GM23248 (cell line): ENCODE measurements at regions not wholly inside any gene's neighbourhood (a gene's known extent, or its start where the extent isn't known, plus 50 kb on each side); places are given as distances from the start of the nearest gene placed in this dataset.

Experiments used
- DNase-seq: peaks from one replicate; pipeline ENCODE4 v3.0.0-alpha.2; 2015
- H2AFZ ChIP-seq: fragments of 200-600 bp; sonication (generic); 2 replicates; pipeline ENCODE4 v1.6.1; 2016; ENCODE audit warnings: antibody characterized with exemption
- H3F3A ChIP-seq: fragments of 200-600 bp; sonication (generic); 2 replicates; pipeline ENCODE4 v1.6.1; 2016; ENCODE audit warnings: mild to moderate bottlenecking, antibody characterized with exemption, mixed run types; ENCODE audit not compliant: insufficient read depth
- H3K27ac ChIP-seq: fragments of 200-600 bp; sonication (generic); 2 replicates; pipeline ENCODE4 v1.5.1; 2016; ENCODE audit warnings: mild to moderate bottlenecking
- H3K27me3 ChIP-seq: fragments of 200-600 bp; sonication (generic); replicated peaks from 2 replicates; pipeline ENCODE4 v1.6.1; 2016; ENCODE audit warnings: mild to moderate bottlenecking; ENCODE audit not compliant: insufficient read depth
- H3K36me3 ChIP-seq: fragments of 200-600 bp; sonication (generic); 2 replicates; pipeline ENCODE4 v1.6.1; 2016; ENCODE audit warnings: low read depth, mild to moderate bottlenecking
- H3K4me1 ChIP-seq: fragments of 200-600 bp; sonication (generic); 2 replicates; pipeline ENCODE4 v1.6.1; 2016; ENCODE audit warnings: mild to moderate bottlenecking; ENCODE audit not compliant: insufficient read depth
- H3K4me2 ChIP-seq: fragments of 200-600 bp; sonication (generic); one replicate; pipeline ENCODE4 v1.6.1; 2016; ENCODE audit warnings: mild to moderate bottlenecking; ENCODE audit not compliant: unreplicated experiment
- H3K4me3 ChIP-seq: fragments of 200-600 bp; sonication (generic); 2 replicates; pipeline ENCODE4 v1.5.1; 2016; ENCODE audit warnings: mild to moderate bottlenecking
- H3K79me2 ChIP-seq: fragments of 200-600 bp; sonication (generic); 2 replicates; pipeline ENCODE4 v1.6.1; 2016; ENCODE audit warnings: mild to moderate bottlenecking; ENCODE audit not compliant: insufficient read depth
- H3K9ac ChIP-seq: fragments of 200-600 bp; sonication (generic); 2 replicates; pipeline ENCODE4 v1.6.1; 2016; ENCODE audit warnings: mild to moderate bottlenecking
- H3K9me2 ChIP-seq: fragments of 200-600 bp; sonication (generic); 2 replicates; pipeline ENCODE4 v1.6.1; 2016; ENCODE audit warnings: mixed run types, mild to moderate bottlenecking, moderate library complexity; ENCODE audit not compliant: insufficient read depth
- H3K9me3 ChIP-seq: fragments of 200-600 bp; sonication (generic); one replicate; pipeline ENCODE4 v1.6.1; 2017; ENCODE audit warnings: low read depth
- H4K20me1 ChIP-seq: fragments of 200-600 bp; sonication (generic); 2 replicates; pipeline ENCODE4 v1.6.0; 2016; ENCODE audit not compliant: insufficient read depth
- EZH2 ChIP-seq: fragments of 200-600 bp; sonication (generic); IDR thresholded peaks from 2 replicates; pipeline ENCODE4 v1.6.1; 2018; ENCODE audit warnings: antibody characterized with exemption, mild to moderate bottlenecking; ENCODE audit not compliant: insufficient read depth, poor library complexity, severe bottlenecking
- EZH2phosphoT487 ChIP-seq: fragments of 200-600 bp; sonication (generic); IDR thresholded peaks from 2 replicates; pipeline ENCODE4 v1.6.1; 2018; ENCODE audit warnings: antibody characterized with exemption, moderate library complexity, mild to moderate bottlenecking, low read depth; ENCODE audit not compliant: insufficient read depth
- WGBS, 2 experiments: methylation state at CpG; one replicate each; pipeline ENCODE4 v1.1.6; 2015 to 2017; ENCODE audit warnings: low lambda C conversion rate in 2 of 2, low coverage in 1 of 2; ENCODE audit errors: missing lambda C conversion rate in 2 of 2; 5-methylcytosine and 5-hydroxymethylcytosine counted together
- in situ Hi-C: fragments of 300-500 bp; cut with MboI; formaldehyde crosslinking; loops from 2 replicates; pipeline ENCODE4 v1.15.0; 2020

GRCh38 chr1:29860681-29861080 lies 624.4 kb downstream of the PTPRU start:
- in situ Hi-C loops = no loop called here
- Histone ChIP-seq H3K4me3 (no peak overlapping the region), H3K27me3 (peaks cover under 1% of the 10 kb centered on the region; the same call in 1 of the 2 replicates), H3K4me1 (no peaks in the 10 kb centered on the region), H3K79me2 (no peaks in the 10 kb centered on the region), H4K20me1 (no peaks in the 10 kb centered on the region), H3F3A (no peaks in the 10 kb centered on the region), H3K9ac (no peak overlapping the region), H2AFZ (no peak overlapping the region), H3K9me2 (no peaks in the 10 kb centered on the region), H3K4me2 (no peak overlapping the region), H3K27ac (no peak overlapping the region), H3K9me3 (no peaks in the 10 kb centered on the region), H3K36me3 (no peaks in the 10 kb centered on the region)
- no peak for TF ChIP-seq EZH2phosphoT487
- no peak for DNase-seq
- WGBS, 2 experiments = 23 to 24% methylated on average over 2 of the region's 2 CpGs

GRCh38 chr1:29860056-29860455 lies 623.7 kb downstream of the PTPRU start:
- no peak for TF ChIP-seq EZH2phosphoT487
- no peak for TF ChIP-seq EZH2

GRCh38 chr1:29859126-29859525 lies 622.8 kb downstream of the PTPRU start:
- H4K20me1 ChIP-seq = no peaks in the 10 kb centered on the region
- H3K27me3 ChIP-seq = peaks cover 10% of the 10 kb centered on the region
- no peaks in the 10 kb centered on the region for H3K9me3 ChIP-seq
- no peak overlapping the region for H3K27ac ChIP-seq
- H3K4me2 ChIP-seq = no peak overlapping the region
- no peaks in the 10 kb centered on the region for H3F3A ChIP-seq
- H3K9me2 ChIP-seq = no peaks in the 10 kb centered on the region
- H3K4me1 ChIP-seq = no peaks in the 10 kb centered on the region
- no peak overlapping the region for H2AFZ ChIP-seq
- no peak overlapping the region for H3K4me3 ChIP-seq
- DNase-seq = no peak
- no peaks in the 10 kb centered on the region for H3K36me3 ChIP-seq
- no peak overlapping the region for H3K9ac ChIP-seq
- in situ Hi-C loops = no loop called here
- TF ChIP-seq EZH2 = no peak
- no peak for TF ChIP-seq EZH2phosphoT487
- 23 to 28% methylated on average over 9 of the region's 9 CpGs for WGBS, 2 experiments
- H3K79me2 ChIP-seq = no peaks in the 10 kb centered on the region

More at GRCh38 chr1:29860056-29860455, 623.7 kb downstream of the PTPRU start:
- no peak overlapping the region for H3K4me3 ChIP-seq
- H3K27me3 ChIP-seq = peaks cover 7% of the 10 kb centered on the region
- no peak overlapping the region for H3K9ac ChIP-seq
- no peaks in the 10 kb centered on the region for H3K9me3 ChIP-seq
- H3K9me2 ChIP-seq = no peaks in the 10 kb centered on the region
- in situ Hi-C loops = no loop called here
- H4K20me1 ChIP-seq = no peaks in the 10 kb centered on the region
- no peak overlapping the region for H2AFZ ChIP-seq
- no peaks in the 10 kb centered on the region for H3F3A ChIP-seq
- no peaks in the 10 kb centered on the region for H3K79me2 ChIP-seq
- no peak for DNase-seq
- no peak overlapping the region for H3K27ac ChIP-seq
- no peaks in the 10 kb centered on the region for H3K4me1 ChIP-seq
- H3K4me2 ChIP-seq = no peak overlapping the region
- WGBS, 2 experiments = 3 to 5% methylated on average over 1 of the region's 1 CpG
- H3K36me3 ChIP-seq = no peaks in the 10 kb centered on the region

GRCh38 chr1:29858646-29859045 lies 622.3 kb downstream of the PTPRU start:
- Histone ChIP-seq H3K9me2 (no peaks in the 10 kb centered on the region), H3K27me3 (peaks cover 10% of the 10 kb centered on the region), H3K79me2 (no peaks in the 10 kb centered on the region), H3K36me3 (no peaks in the 10 kb centered on the region), H3K27ac (no peak overlapping the region), H2AFZ (no peak overlapping the region), H3K4me2 (no peak overlapping the region), H3K4me1 (no peaks in the 10 kb centered on the region), H3K4me3 (no peak overlapping the region), H3F3A (no peaks in the 10 kb centered on the region), H3K9ac (no peak overlapping the region), H4K20me1 (no peaks in the 10 kb centered on the region), H3K9me3 (no peaks in the 10 kb centered on the region)
- DNase-seq = no peak
- in situ Hi-C loops = no loop called here
- WGBS, 2 experiments = 42% methylated on average over 6 of the region's 6 CpGs
- no peak for TF ChIP-seq EZH2
- TF ChIP-seq EZH2phosphoT487 = no peak
